ENCODE measurements at regions not wholly inside any gene's neighbourhood (a gene's known extent, or its start where the extent isn't known, plus 50 kb on each side); places are given as distances from the start of the nearest gene placed in this dataset.

GRCh38 chr3:99170867-99171517 lies 269.5 kb upstream of the DCBLD2 start:
- no peak overlapping the region for H3K4me3 ChIP-seq (ENCODE audit: control insufficient read depth, low read depth, low read length)
- no peak for TF ChIP-seq CTCF (conservative IDR thresholded peaks at IDR 0.05; ENCODE audit: control insufficient read depth, insufficient read depth, low read depth, low read length)
- no peak for DNase-seq (ENCODE audit: low read depth)

DNA sequence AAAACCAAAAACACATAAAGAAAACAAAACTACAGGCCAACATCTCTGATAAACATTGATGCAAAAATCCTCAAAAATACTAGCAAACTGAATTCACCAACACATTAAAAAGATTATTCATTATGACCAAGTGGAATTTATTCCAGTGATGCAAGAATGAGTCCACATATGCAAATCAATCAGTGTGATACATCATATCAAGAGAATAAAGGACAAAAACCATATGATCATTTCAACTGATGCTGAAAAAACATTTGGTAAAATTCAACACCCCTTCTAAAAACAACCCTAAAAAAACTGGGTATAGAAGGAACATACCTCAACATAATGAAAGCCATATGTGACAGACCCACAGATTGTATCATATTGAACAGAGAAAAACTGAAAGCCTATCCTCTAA lies 265.6 kb upstream of the DCBLD2 start:
- H3K4me3 ChIP-seq (ENCODE audit: control insufficient read depth, low read depth, low read length): no peak overlapping the region
- peak; percentile 63 for DNase-seq (ENCODE audit: low read depth)
- TF ChIP-seq CTCF (conservative IDR thresholded peaks at IDR 0.05; ENCODE audit: control insufficient read depth, insufficient read depth, low read depth, low read length): no peak

DNA sequence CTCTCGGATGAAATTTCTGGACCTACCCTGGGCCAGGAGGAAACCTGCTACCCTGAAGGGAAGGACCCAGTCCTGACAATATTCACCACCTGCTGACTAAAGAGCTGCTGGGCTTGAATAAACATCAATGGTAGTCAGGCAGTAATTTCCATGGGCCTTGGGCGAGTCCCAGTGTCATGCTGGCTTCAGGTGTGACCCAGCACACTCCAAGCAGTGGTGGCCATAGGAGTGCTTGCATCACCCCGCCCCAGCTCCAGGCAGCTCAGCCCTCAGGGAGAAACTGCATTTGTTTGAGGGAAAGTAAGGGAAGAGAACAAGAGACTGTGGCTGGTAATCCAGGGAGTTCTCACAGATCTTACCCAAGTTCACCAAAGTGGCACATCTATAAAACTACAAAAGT lies 261.8 kb upstream of the DCBLD2 start:
- DNase-seq (ENCODE audit: low read depth): no peak
- no peak for TF ChIP-seq CTCF (conservative IDR thresholded peaks at IDR 0.05; ENCODE audit: control insufficient read depth, insufficient read depth, low read depth, low read length)
- no peak overlapping the region for H3K4me3 ChIP-seq (ENCODE audit: control insufficient read depth, low read depth, low read length)

- no peak for DNase-seq (ENCODE audit: low read depth)
- no peak for TF ChIP-seq CTCF (conservative IDR thresholded peaks at IDR 0.05; ENCODE audit: control insufficient read depth, insufficient read depth, low read depth, low read length)
- H3K4me3 ChIP-seq (ENCODE audit: control insufficient read depth, low read depth, low read length): no peak overlapping the region
Observed at GRCh38 chr3:99159220-99159762, 257.8 kb upstream of the DCBLD2 start.

GRCh38 chr3:99145031-99145430 lies 243.5 kb upstream of the DCBLD2 start:
- no peak overlapping the region for H3K4me3 ChIP-seq (ENCODE audit: control insufficient read depth, low read depth, low read length)
- no peak for DNase-seq (ENCODE audit: low read depth)
- TF ChIP-seq CTCF (conservative IDR thresholded peaks at IDR 0.05; ENCODE audit: control insufficient read depth, insufficient read depth, low read depth, low read length): no peak

DNA sequence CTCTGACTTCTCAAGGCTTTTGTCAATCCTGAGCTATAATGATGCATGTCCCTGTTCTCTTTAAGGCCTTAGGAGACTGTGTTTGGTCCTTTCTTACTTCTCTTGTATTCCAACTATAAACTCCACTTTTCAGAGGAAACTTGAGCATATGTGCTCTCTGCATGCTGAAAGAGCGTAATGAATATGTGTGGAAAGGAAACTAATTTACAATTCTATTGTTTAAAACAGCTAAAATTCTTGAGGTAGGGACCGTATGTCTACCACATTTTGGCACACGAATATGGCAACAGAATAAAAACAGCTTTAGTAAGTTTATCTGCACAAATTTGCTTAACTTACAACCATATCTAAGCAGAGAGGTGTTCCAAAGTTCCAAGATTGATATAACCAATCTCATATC lies 242.0 kb upstream of the DCBLD2 start:
- H3K4me3 ChIP-seq (ENCODE audit: control insufficient read depth, low read depth, low read length): no peak overlapping the region
- no peak for DNase-seq (ENCODE audit: low read depth)
- TF ChIP-seq CTCF (conservative IDR thresholded peaks at IDR 0.05; ENCODE audit: control insufficient read depth, insufficient read depth, low read depth, low read length): no peak
